SK-N-SH (cell line): ENCODE measurements at regions not wholly inside any gene's neighbourhood (a gene's known extent, or its start where the extent isn't known, plus 50 kb on each side); places are given as distances from the start of the nearest gene placed in this dataset.

Experiments used
- CTCF ChIA-PET: fragments of 300-600, 350-600 bp; formaldehyde crosslinking; extraction: SDS; loops from one replicate; lab custom pipeline; 2021; lab: Yijun Ruan, JAX
- POLR2A ChIA-PET: fragments of 350-600 bp; sonication (Branson Sonifier 250); formaldehyde crosslinking; extraction: SDS; loops from one replicate; lab custom pipeline; 2020; ENCODE audit warnings: antibody characterized with exemption, inconsistent platforms; lab: Yijun Ruan, JAX
- DNase-seq: peaks from one replicate; pipeline ENCODE4 v3.0.0; 2012
- H2AFZ ChIP-seq: fragments of 200-600 bp; sonication (generic); 2 replicates; pipeline ENCODE4 v1.8.1; 2016; ENCODE audit warnings: antibody characterized with exemption, mild to moderate bottlenecking, low read depth
- H3F3A ChIP-seq: fragments of 200-600 bp; sonication (generic); replicated peaks from 2 replicates; pipeline ENCODE3; 2016; ENCODE audit warnings: antibody characterized with exemption, mild to moderate bottlenecking; ENCODE audit not compliant: insufficient read depth
- H3K27ac ChIP-seq, 2 experiments: fragments of 200-500 bp in 1 of 2; fragments of 200-600 bp in 1 of 2; sonication (Bioruptor generic) in 1 of 2; sonication (generic), shearing (Covaris generic) in 1 of 2; 2 replicates each; pipeline versions ENCODE4 v1.5.1 to v1.6.1; 2014 to 2016; ENCODE audit warnings: low read depth in 2 of 2, inconsistent platforms in 1 of 2, low read length in 1 of 2, mild to moderate bottlenecking in 1 of 2, mixed read lengths in 1 of 2
- H3K27me3 ChIP-seq: fragments of 200-600 bp; sonication (generic), shearing (Covaris generic); 2 replicates; pipeline ENCODE4 v1.6.1; 2016; ENCODE audit warnings: mixed run types; ENCODE audit not compliant: insufficient read depth
- H3K36me3 ChIP-seq, 2 experiments: fragments of 200-500 bp in 1 of 2; fragments of 200-600 bp in 1 of 2; sonication (Bioruptor generic) in 1 of 2; sonication (generic) in 1 of 2; replicated peaks in 1 of 2; 2 replicates each; pipeline versions ENCODE3 to v1.5.1; 2014 to 2016; ENCODE audit warnings: low read length in 1 of 2, mild to moderate bottlenecking in 1 of 2; ENCODE audit not compliant: insufficient read depth in 2 of 2, control insufficient read depth in 1 of 2
- H3K4me1 ChIP-seq, 2 experiments: fragments of 200-500 bp in 1 of 2; fragments of 200-600 bp in 1 of 2; sonication (Bioruptor generic) in 1 of 2; sonication (generic), shearing (Covaris generic) in 1 of 2; 2 replicates each; pipeline versions ENCODE4 v1.5.1 to v1.6.1; 2014 to 2016; ENCODE audit warnings: low read depth in 1 of 2, low read length in 1 of 2, mixed run types in 1 of 2; ENCODE audit not compliant: insufficient read depth in 2 of 2, control insufficient read depth in 1 of 2
- H3K4me2 ChIP-seq: fragments of 200-600 bp; sonication (generic), shearing (Covaris generic); 2 replicates; pipeline ENCODE4 v1.6.1; 2017; ENCODE audit warnings: mixed run types
- H3K4me3 ChIP-seq, 2 experiments: fragments of 200-500 bp in 1 of 2; fragments of 200-600 bp in 1 of 2; sonication (Bioruptor generic) in 1 of 2; sonication (generic), shearing (Covaris generic) in 1 of 2; 2 replicates each; pipeline versions ENCODE4 v1.5.1 to v1.8.1; 2014 to 2016; ENCODE audit warnings: low read depth in 2 of 2, inconsistent platforms in 1 of 2, low read length in 1 of 2, mild to moderate bottlenecking in 1 of 2, mixed read lengths in 1 of 2, moderate library complexity in 1 of 2
- H3K79me2 ChIP-seq: fragments of 200-600 bp; sonication (generic); 2 replicates; pipeline ENCODE4 v1.8.1; 2017; ENCODE audit warnings: mild to moderate bottlenecking; ENCODE audit not compliant: insufficient read depth
- H3K9ac ChIP-seq: fragments of 200-600 bp; sonication (generic); 2 replicates; pipeline ENCODE4 v1.6.1; 2017; ENCODE audit warnings: mixed run types
- H3K9me2 ChIP-seq: fragments of 200-600 bp; sonication (generic); 2 replicates; pipeline ENCODE4 v1.6.1; 2017; ENCODE audit warnings: mixed run types
- H3K9me3 ChIP-seq: fragments of 200-600 bp; sonication (generic); 2 replicates; pipeline ENCODE4 v1.6.1; 2017; ENCODE audit warnings: mixed run types, mild to moderate bottlenecking, moderate library complexity
- H4K20me1 ChIP-seq: fragments of 200-600 bp; sonication (generic); 2 replicates; pipeline ENCODE4 v1.6.1; 2017; ENCODE audit warnings: mild to moderate bottlenecking, mixed run types; ENCODE audit not compliant: insufficient read depth
- CHD2 ChIP-seq: fragments of 150-350 bp; IDR thresholded peaks from 2 replicates; pipeline ENCODE4 v1.6.1; 2018; ENCODE audit warnings: low read length; ENCODE audit not compliant: partially characterized antibody
- CTCF ChIP-seq: fragments of 200-600 bp; sonication (generic); IDR thresholded peaks from 2 replicates; pipeline ENCODE4 v1.6.1; 2017; ENCODE audit warnings: antibody characterized with exemption, mild to moderate bottlenecking, moderate library complexity
- ELF1 ChIP-seq: IDR thresholded peaks from 2 replicates; pipeline ENCODE4 v1.4.0; 2012
- EP300 ChIP-seq, 2 experiments: IDR thresholded peaks; 2 replicates each; pipeline versions ENCODE4 v1.4.0 to v1.6.1; 2012; ENCODE audit warnings: borderline replicate concordance in 1 of 2, low read depth in 1 of 2, low read length in 1 of 2
- EZH2phosphoT487 ChIP-seq: fragments of 200-600 bp; sonication (generic); IDR thresholded peaks from 2 replicates; pipeline ENCODE4 v1.6.1; 2017; ENCODE audit warnings: low read depth, mixed run types, mild to moderate bottlenecking, antibody characterized with exemption, moderate library complexity, borderline replicate concordance
- FOXJ3 ChIP-seq: sonication (generic); formaldehyde crosslinking; IDR thresholded peaks from 2 replicates; pipeline ENCODE4 v1.5.1; 2020; ENCODE audit warnings: mild to moderate bottlenecking, missing genetic modification reagents
- FOXM1 ChIP-seq: IDR thresholded peaks from 2 replicates; pipeline ENCODE4 v1.4.0; 2012; ENCODE audit warnings: low read depth, mild to moderate bottlenecking
- IRF3 ChIP-seq: fragments of 150-350 bp; IDR thresholded peaks from 2 replicates; pipeline ENCODE4 v1.6.1; 2016; ENCODE audit warnings: mild to moderate bottlenecking, low read depth, low read length
- MAX ChIP-seq: IDR thresholded peaks from 2 replicates; pipeline ENCODE4 v1.4.0; 2012; ENCODE audit warnings: low read depth
- MEF2A ChIP-seq: IDR thresholded peaks from 2 replicates; pipeline ENCODE4 v1.4.0; 2012; ENCODE audit warnings: low read depth, borderline replicate concordance
- PBX3 ChIP-seq: IDR thresholded peaks from 2 replicates; pipeline ENCODE4; 2012
- RAD21 ChIP-seq: IDR thresholded peaks from 2 replicates; pipeline ENCODE4 v1.6.1; 2012; ENCODE audit warnings: mild to moderate bottlenecking, low read length
- RCOR1 ChIP-seq: fragments of 150-350 bp; IDR thresholded peaks from 2 replicates; pipeline ENCODE4 v1.6.1; 2017; ENCODE audit warnings: antibody characterized with exemption, low read length
- REST ChIP-seq: IDR thresholded peaks from 2 replicates; pipeline ENCODE4 v1.6.1; 2012; ENCODE audit warnings: mild to moderate bottlenecking, low read depth, low read length, moderate library complexity
- RFX5 ChIP-seq: IDR thresholded peaks from 2 replicates; pipeline ENCODE4 v1.6.1; 2012; ENCODE audit warnings: mild to moderate bottlenecking, improper control_type of control experiment, low read length
- YY1 ChIP-seq: IDR thresholded peaks from 2 replicates; pipeline ENCODE4 v1.4.0; 2012; ENCODE audit warnings: low read depth, mild to moderate bottlenecking
- WGBS: methylation state at CpG from one replicate; pipeline ENCODE4 v1.1.6; 2017; ENCODE audit warnings: low lambda C conversion rate; 5-methylcytosine and 5-hydroxymethylcytosine counted together
- TF ChIP-seq, protein P1 (sequence below): IDR thresholded peaks from 2 replicates; pipeline ENCODE4 v1.4.0; 2012; ENCODE audit warnings: low read depth, borderline replicate concordance

DNA sequence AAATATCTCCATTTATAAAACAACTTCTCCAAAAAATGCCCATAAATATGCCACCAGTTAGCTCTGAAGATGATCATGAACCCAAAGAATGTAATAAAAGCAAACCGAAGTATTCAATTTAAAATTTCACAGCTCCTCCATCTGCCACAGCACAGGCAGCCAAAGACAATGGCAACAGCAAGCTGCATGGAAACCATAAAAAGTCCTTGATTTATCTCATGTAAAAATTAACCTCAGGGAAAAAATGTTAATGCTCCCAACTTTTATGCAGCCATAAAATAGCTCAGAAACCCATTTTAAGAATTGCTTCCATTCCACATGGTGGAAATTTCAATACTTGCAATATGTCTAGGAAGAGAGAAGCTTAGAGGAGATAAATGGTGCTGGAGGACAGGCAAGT, 132.3 kb upstream of the ARHGEF9 start (continued):
- no peak for TF ChIP-seq CHD2
- no peak for TF ChIP-seq FOXM1

- no peak overlapping the region for H3K4me2 ChIP-seq
- TF ChIP-seq FOXJ3 (no peak), ELF1 (no peak), RAD21 (no peak), RFX5 (no peak), YY1 (no peak), EP300 (IDR thresholded peaks at IDR 0.05; ENCODE audit: borderline replicate concordance in 1 of 2, low read depth in 1 of 2, low read length in 1 of 2) (no peak), EZH2phosphoT487 (no peak), MAX (no peak), REST (no peak), RCOR1 (no peak), CHD2 (no peak), MEF2A (no peak)
- H3F3A ChIP-seq = no peaks in the 10 kb centered on the region
- POLR2A ChIA-PET = no interaction called here
- H3K4me1 ChIP-seq = no peaks in the 10 kb centered on the region
- no peak overlapping the region for H3K4me3 ChIP-seq
- no peaks in the 10 kb centered on the region for H4K20me1 ChIP-seq
- H3K36me3 ChIP-seq = no peaks in the 10 kb centered on the region
- CTCF ChIA-PET = no interaction called here
- H2AFZ ChIP-seq = no peak overlapping the region
- no peaks in the 10 kb centered on the region for H3K27me3 ChIP-seq
- DNase-seq = no peak
- no peak overlapping the region for H3K9ac ChIP-seq
- no peak overlapping the region for H3K27ac ChIP-seq
- no peaks in the 10 kb centered on the region for H3K79me2 ChIP-seq
- no peaks in the 10 kb centered on the region for H3K9me2 ChIP-seq
- H3K9me3 ChIP-seq = no peaks in the 10 kb centered on the region
Measured at GRCh38 chrX:63913719-63914118, 128.7 kb upstream of the ARHGEF9 start.

- no peaks in the 10 kb centered on the region for H3K79me2 ChIP-seq
- no peaks in the 10 kb centered on the region for H3K4me1 ChIP-seq
- no peaks in the 10 kb centered on the region for H3K9me3 ChIP-seq
- ChIA-PET CTCF (no interaction called here), POLR2A (no interaction called here)
- no peaks in the 10 kb centered on the region for H4K20me1 ChIP-seq
- H3K4me2 ChIP-seq = no peak overlapping the region
- no peak overlapping the region for H2AFZ ChIP-seq
- 2% methylated on average over 2 of the region's 2 CpGs for WGBS
- no peak overlapping the region for H3K27ac ChIP-seq
- H3K9ac ChIP-seq = no peak overlapping the region
- H3F3A ChIP-seq = no peaks in the 10 kb centered on the region
- H3K27me3 ChIP-seq = no peaks in the 10 kb centered on the region
- no peaks in the 10 kb centered on the region for H3K36me3 ChIP-seq
- TF ChIP-seq MAX = no peak
- TF ChIP-seq EP300 (IDR thresholded peaks at IDR 0.05; ENCODE audit: borderline replicate concordance in 1 of 2, low read depth in 1 of 2, low read length in 1 of 2) = no peak
- no peak for TF ChIP-seq FOXM1
- TF ChIP-seq ELF1 = no peak
- TF ChIP-seq, protein P1, sequence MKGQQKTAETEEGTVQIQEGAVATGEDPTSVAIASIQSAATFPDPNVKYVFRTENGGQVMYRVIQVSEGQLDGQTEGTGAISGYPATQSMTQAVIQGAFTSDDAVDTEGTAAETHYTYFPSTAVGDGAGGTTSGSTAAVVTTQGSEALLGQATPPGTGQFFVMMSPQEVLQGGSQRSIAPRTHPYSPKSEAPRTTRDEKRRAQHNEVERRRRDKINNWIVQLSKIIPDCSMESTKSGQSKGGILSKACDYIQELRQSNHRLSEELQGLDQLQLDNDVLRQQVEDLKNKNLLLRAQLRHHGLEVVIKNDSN = no peak
- no peak for TF ChIP-seq CTCF
- TF ChIP-seq MEF2A = no peak
- TF ChIP-seq PBX3 = no peak
- TF ChIP-seq IRF3 = no peak
- TF ChIP-seq YY1 = no peak
- no peaks in the 10 kb centered on the region for H3K9me2 ChIP-seq
- no peak overlapping the region for H3K4me3 ChIP-seq
- no peak for DNase-seq
Measured at GRCh38 chrX:63889001-63889400, 104.0 kb upstream of the ARHGEF9 start.
